ENCODE measurements at regions not wholly inside any gene's neighbourhood (a gene's known extent, or its start where the extent isn't known, plus 50 kb on each side); places are given as distances from the start of the nearest gene placed in this dataset.

GRCh38 chr1:172827841-172828240 is 168.9 kb downstream of the FASLG start:
- no peak for DNase-seq (ENCODE audit: low read depth, low spot score)
- POLR2A ChIA-PET = no interaction called here
- Histone ChIP-seq H3K9me3 (ENCODE audit: control insufficient read depth, insufficient read depth, low read length) (no peaks in the 10 kb centered on the region), H3K27ac (ENCODE audit: low read depth, low read length) (no peak overlapping the region), H3K27me3 (ENCODE audit: control insufficient read depth, insufficient read depth, low read length) (no peaks in the 10 kb centered on the region), H3K4me3 (ENCODE audit: low read depth, low read length) (no peak overlapping the region)
- CTCF ChIA-PET = interaction anchor here (0.6 to 4.9 kb wide), 4 partner anchors 83 to 376 kb away, joined by 3 to 154 read pairs (median 14); no protein-coding TSS in a partner anchor
- TF ChIP-seq CTCF (IDR thresholded peaks at IDR 0.05; ENCODE audit: low read depth, low read length) = no peak

- H3K9me3 ChIP-seq (ENCODE audit: control insufficient read depth, insufficient read depth, low read length) = no peaks in the 10 kb centered on the region
- CTCF ChIA-PET = no interaction called here
- H3K27me3 ChIP-seq (ENCODE audit: control insufficient read depth, insufficient read depth, low read length) = no peaks in the 10 kb centered on the region
- POLR2A ChIA-PET = no interaction called here
- DNase-seq (ENCODE audit: low read depth, low spot score) = no peak
- H3K4me3 ChIP-seq (ENCODE audit: low read depth, low read length) = no peak overlapping the region
- no peak overlapping the region for H3K27ac ChIP-seq (ENCODE audit: low read depth, low read length)
- no peak for TF ChIP-seq CTCF (IDR thresholded peaks at IDR 0.05; ENCODE audit: low read depth, low read length)
These were observed 173.3 kb downstream of the FASLG start for GRCh38 chr1:172832006-172832725.

GRCh38 chr1:172833954-172834353 is 175.1 kb downstream of the FASLG start:
- no peak for DNase-seq (ENCODE audit: low read depth, low spot score)
- CTCF ChIA-PET = interaction anchor here (2.3 kb wide), 1 partner anchor 8 kb away, joined by 7 read pairs; no protein-coding TSS in a partner anchor
- no peaks in the 10 kb centered on the region for H3K27me3 ChIP-seq (ENCODE audit: control insufficient read depth, insufficient read depth, low read length)
- TF ChIP-seq CTCF (IDR thresholded peaks at IDR 0.05; ENCODE audit: low read depth, low read length) = no peak
- POLR2A ChIA-PET = no interaction called here
- H3K9me3 ChIP-seq (ENCODE audit: control insufficient read depth, insufficient read depth, low read length) = no peaks in the 10 kb centered on the region
- H3K27ac ChIP-seq (ENCODE audit: low read depth, low read length) = no peak overlapping the region
- no peak overlapping the region for H3K4me3 ChIP-seq (ENCODE audit: low read depth, low read length)

GRCh38 chr1:172834609-172835008 is 175.7 kb downstream of the FASLG start:
- H3K4me3 ChIP-seq (ENCODE audit: low read depth, low read length) = no peak overlapping the region
- DNase-seq (ENCODE audit: low read depth, low spot score) = no peak
- no peaks in the 10 kb centered on the region for H3K27me3 ChIP-seq (ENCODE audit: control insufficient read depth, insufficient read depth, low read length)
- no peak overlapping the region for H3K27ac ChIP-seq (ENCODE audit: low read depth, low read length)
- H3K9me3 ChIP-seq (ENCODE audit: control insufficient read depth, insufficient read depth, low read length) = no peaks in the 10 kb centered on the region
- ChIA-PET CTCF (interaction anchor here (2.3 to 2.6 kb wide), 2 partner anchors 8 to 368 kb away, joined by 7 to 11 read pairs; no protein-coding TSS in a partner anchor), POLR2A (no interaction called here)
- TF ChIP-seq CTCF (IDR thresholded peaks at IDR 0.05; ENCODE audit: low read depth, low read length) = no peak

GRCh38 chr1:172835834-172836233 is 176.9 kb downstream of the FASLG start:
- ChIA-PET CTCF (interaction anchor here (2.3 to 2.6 kb wide), 2 partner anchors 9 to 367 kb away, joined by 7 to 11 read pairs; no protein-coding TSS in a partner anchor), POLR2A (no interaction called here)
- Histone ChIP-seq H3K27me3 (ENCODE audit: control insufficient read depth, insufficient read depth, low read length) (no peaks in the 10 kb centered on the region), H3K9me3 (ENCODE audit: control insufficient read depth, insufficient read depth, low read length) (no peaks in the 10 kb centered on the region), H3K4me3 (ENCODE audit: low read depth, low read length) (no peak overlapping the region), H3K27ac (ENCODE audit: low read depth, low read length) (no peak overlapping the region)
- DNase-seq (ENCODE audit: low read depth, low spot score) = no peak
- TF ChIP-seq CTCF (IDR thresholded peaks at IDR 0.05; ENCODE audit: low read depth, low read length) = no peak
